ENCODE measurements at regions not wholly inside any gene's neighbourhood (a gene's known extent, or its start where the extent isn't known, plus 50 kb on each side); places are given as distances from the start of the nearest gene placed in this dataset.
"Not testable (repeated sequence)": the region's sequence is repeated elsewhere in the genome, so short reads cannot be mapped to it uniquely, and the experiment has no call there.

GRCh38 chr21:9015483-9016197 lies 1505.7 kb upstream of the TPTE start:
- not testable (repeated sequence) for FAIRE-seq

DNA sequence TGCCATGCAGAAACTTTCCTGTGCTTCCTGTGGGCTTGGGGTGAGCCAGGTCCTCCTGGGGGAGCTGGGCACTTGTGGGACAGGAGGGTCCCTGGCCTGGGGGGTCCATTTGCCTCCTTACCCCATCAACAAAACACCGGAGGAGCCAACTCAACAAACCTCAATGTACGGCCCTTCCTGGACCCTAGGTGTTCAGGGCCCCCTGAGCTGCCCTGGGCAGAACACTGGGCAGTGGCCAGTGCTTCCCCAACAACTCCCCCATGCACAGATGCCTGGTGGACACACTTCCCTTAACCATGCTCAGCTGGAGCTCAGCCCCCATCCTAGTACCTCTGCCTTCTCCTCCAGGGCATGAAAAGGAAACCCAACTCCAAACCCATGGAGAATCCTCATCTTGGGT lies 1504.2 kb upstream of the TPTE start:
- not testable (repeated sequence) for FAIRE-seq; DNase-seq (ENCODE audit: extremely low spot score, insufficient read length, low read depth)

More at GRCh38 chr21:9015483-9016197, 1505.7 kb upstream of the TPTE start:
- not testable (repeated sequence) for DNase-seq (ENCODE audit: extremely low spot score, insufficient read length, low read depth)

- not testable (repeated sequence) for DNase-seq (ENCODE audit: extremely low spot score, insufficient read length, low read depth); FAIRE-seq
Measured at GRCh38 chr21:9018731-9019253, 1502.6 kb upstream of the TPTE start.

GRCh38 chr21:9024006-9024767 lies 1497.2 kb upstream of the TPTE start:
- DNase-seq (ENCODE audit: extremely low spot score, insufficient read length, low read depth); FAIRE-seq: not testable (repeated sequence)

DNA sequence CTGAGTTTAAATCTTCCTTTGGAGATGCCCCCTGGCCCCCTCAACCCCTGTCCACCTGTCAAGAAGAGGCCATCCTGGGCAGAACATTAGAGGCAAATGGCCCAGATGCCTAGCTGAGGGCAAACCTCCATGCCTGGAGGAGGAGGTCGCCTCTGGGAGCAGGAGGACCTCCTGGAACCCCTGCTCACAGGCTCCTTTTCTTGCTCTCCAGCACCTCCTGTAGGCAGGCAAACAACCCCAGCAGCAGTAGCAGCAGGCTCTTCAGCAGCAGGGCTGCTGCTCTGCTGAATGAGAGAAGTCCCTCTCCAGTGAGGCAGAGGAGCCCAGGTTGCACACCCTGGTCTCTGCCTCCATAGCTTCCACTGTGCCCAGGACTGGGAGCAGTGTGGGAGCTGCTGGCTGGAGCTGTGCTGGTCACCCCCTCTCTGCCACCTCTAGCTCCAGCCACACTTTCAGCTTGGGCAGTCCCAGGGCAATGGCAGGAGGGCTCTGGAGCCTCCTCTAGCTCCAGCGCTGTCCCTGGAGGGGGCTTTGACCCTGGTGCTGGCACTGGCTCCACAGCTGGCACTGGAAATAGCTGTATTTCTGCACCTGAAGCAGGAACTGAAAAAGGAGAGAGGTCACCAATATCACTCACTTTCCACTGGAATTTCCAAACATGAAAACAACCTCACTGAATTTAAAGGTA lies 1494.5 kb upstream of the TPTE start:
- not testable (repeated sequence) for FAIRE-seq; DNase-seq (ENCODE audit: extremely low spot score, insufficient read length, low read depth)

- DNase-seq (ENCODE audit: extremely low spot score, insufficient read length, low read depth); FAIRE-seq: not testable (repeated sequence)
Measured at GRCh38 chr21:9027417-9027800, 1494.0 kb upstream of the TPTE start.

DNA sequence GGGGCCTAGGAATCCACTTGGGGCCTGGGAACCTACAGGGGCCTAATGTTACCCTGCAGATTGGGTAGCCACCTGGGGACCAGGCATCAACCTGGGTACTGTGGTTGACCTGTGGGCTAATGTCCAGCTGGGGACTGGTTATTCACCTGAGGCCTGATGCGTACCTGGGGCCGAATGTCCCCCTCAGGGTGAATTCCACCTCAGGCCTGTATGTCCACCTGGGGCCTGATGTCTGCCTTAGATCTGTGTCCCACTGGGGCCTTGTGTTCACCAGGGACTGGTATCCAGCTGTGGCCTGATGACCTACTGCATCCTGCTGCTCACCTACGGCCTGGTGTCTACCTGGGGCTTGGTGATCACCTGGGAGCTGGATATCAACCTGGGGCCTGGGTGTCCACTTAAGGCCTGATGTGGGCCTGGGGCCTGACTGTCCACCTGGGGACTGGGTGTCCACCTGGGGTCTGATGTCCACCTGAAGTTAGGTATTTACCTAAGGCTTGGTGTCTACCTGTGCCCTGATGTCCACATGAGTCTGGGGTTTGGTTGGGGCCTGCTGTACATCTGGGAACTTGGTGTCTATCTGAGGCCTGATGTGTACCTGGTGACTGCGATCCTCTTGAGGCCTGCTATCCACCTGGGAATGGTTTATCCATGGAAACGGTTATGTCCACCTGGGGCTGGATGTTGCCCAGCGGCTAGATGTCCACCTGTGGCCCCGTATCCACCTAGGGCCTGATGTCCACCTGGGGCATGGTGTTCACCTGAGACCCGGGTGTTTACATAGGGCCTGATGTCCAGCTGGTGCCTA lies 1492.6 kb upstream of the TPTE start:
- not testable (repeated sequence) for DNase-seq (ENCODE audit: extremely low spot score, insufficient read length, low read depth); FAIRE-seq

- FAIRE-seq; DNase-seq (ENCODE audit: extremely low spot score, insufficient read length, low read depth): not testable (repeated sequence)
Measured at GRCh38 chr21:9030141-9030665, 1491.2 kb upstream of the TPTE start.

- not testable (repeated sequence) for FAIRE-seq
Measured at GRCh38 chr21:9031482-9032374, 1489.7 kb upstream of the TPTE start.

GRCh38 chr21:9032547-9032946 lies 1488.8 kb upstream of the TPTE start:
- FAIRE-seq; DNase-seq (ENCODE audit: extremely low spot score, insufficient read length, low read depth): not testable (repeated sequence)

More at GRCh38 chr21:9031482-9032374, 1489.7 kb upstream of the TPTE start:
- not testable (repeated sequence) for DNase-seq (ENCODE audit: extremely low spot score, insufficient read length, low read depth)

DNA sequence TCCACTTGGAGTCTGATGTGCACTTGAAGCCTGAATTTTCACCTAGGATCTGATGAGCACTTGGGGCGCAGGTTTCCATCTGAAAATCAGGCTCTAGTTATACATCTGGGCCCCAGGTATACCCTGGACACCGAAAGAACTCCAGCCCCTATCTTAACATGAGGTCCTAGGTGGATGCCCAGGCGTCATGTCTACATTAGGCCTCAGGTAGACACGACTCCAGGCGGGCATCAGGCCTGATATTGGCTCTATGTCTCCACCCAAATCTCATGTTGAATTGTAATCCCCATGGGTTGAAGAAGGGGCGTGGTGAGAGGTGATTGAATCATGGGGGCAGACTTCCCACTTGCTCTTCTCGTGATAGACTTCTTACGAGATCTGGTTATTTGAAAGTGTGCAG lies 1488.1 kb upstream of the TPTE start:
- FAIRE-seq; DNase-seq (ENCODE audit: extremely low spot score, insufficient read length, low read depth): not testable (repeated sequence)

DNA sequence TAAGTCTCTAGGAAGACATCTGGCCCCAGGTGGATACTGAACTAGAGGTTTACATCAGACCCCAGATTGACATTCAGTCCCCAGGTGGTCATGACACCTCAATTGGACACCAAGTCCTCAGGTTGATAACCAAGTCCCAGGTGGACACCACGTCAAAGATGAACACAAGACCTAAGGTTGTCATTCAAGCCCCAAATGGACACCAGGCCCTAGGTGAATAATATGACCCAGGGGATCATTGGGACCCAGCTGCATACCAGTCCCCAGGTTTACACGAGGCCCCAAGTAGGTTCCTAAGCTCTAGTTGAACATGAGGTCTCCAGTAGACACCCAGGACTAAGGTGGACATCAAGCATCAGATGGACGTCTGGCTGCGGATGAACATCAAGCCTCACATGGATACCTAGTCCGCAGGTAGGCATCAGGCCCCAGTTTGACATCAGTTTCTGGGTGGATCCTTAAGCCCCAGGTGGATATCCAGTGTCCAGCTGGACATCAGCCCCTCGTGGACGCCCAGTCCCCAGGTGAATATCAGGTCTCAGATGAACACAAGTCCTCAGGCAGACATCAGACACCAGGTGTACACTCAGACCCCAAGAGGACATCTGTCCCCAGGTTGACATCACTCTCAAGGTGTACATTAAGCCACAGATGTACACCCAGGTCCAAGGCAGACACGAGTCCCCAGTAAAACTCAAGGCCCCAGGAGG lies 1486.7 kb upstream of the TPTE start:
- not testable (repeated sequence) for DNase-seq (ENCODE audit: extremely low spot score, insufficient read length, low read depth); FAIRE-seq

GRCh38 chr21:9035225-9035624 lies 1486.2 kb upstream of the TPTE start:
- FAIRE-seq; DNase-seq (ENCODE audit: extremely low spot score, insufficient read length, low read depth): not testable (repeated sequence)

- not testable (repeated sequence) for DNase-seq (ENCODE audit: extremely low spot score, insufficient read length, low read depth); FAIRE-seq
Measured at GRCh38 chr21:9035970-9036369, 1485.4 kb upstream of the TPTE start.

DNA sequence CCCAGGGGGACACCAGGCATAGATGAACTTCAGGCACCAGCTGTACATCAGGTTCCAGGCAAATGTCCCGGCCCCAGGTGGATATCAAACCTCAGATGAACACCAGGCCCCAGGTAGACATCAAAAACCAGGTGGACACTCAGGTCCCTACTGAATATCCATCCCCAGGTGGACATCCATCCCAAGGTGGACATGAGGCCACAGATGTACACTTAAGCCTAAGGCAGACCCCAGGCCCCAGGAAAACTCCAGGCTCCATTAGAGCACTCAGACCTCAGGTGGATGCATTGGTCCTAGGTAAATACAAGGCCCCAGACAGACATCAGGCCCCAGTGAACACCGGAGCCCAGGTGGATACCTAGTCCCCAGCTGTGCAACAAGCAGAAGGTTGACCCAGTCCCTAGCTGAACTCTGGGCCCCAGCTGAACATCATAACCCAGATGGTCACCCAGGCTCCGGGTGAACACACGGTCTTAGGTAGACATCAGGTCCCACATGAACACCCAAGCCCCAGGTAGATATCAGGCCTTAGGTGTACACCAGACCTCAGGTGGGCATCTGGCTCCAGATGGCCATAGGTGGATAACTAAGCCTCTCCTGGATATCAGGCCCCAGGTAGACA lies 1484.3 kb upstream of the TPTE start:
- FAIRE-seq; DNase-seq (ENCODE audit: extremely low spot score, insufficient read length, low read depth): not testable (repeated sequence)

GRCh38 chr21:9037588-9038544 lies 1483.5 kb upstream of the TPTE start:
- FAIRE-seq; DNase-seq (ENCODE audit: extremely low spot score, insufficient read length, low read depth): not testable (repeated sequence)

Data from GM18507 (cell line).